Subcutaneous abdominal adipose tissue (tissue), 5 donors: ENCODE measurements at regions not wholly inside any gene's neighbourhood (a gene's known extent, or its start where the extent isn't known, plus 50 kb on each side); places are given as distances from the start of the nearest gene placed in this dataset.
"Not testable (repeated sequence)": the region's sequence is repeated elsewhere in the genome, so short reads cannot be mapped to it uniquely, and the experiment has no call there.

Source experiments
- H3K27ac ChIP-seq: one replicate; pipeline ENCODE4 v1.7.0; 2013; ENCODE audit warnings: low read depth, mild to moderate bottlenecking, inconsistent platforms, low read length, moderate library complexity
- H3K27me3 ChIP-seq, 5 donors: one replicate each; pipeline ENCODE4 v1.7.0; 2013; ENCODE audit warnings: low read length in 5 of 5, inconsistent platforms in 1 of 5; ENCODE audit not compliant: control insufficient read depth in 5 of 5, insufficient read depth in 4 of 5
- H3K36me3 ChIP-seq, 5 donors: one replicate each; pipeline ENCODE4 v1.7.0; 2013; ENCODE audit warnings: low read length in 5 of 5; ENCODE audit not compliant: control insufficient read depth in 5 of 5, insufficient read depth in 5 of 5
- H3K4me1 ChIP-seq, 5 donors: one replicate each; pipeline ENCODE4 v1.7.0; 2013; ENCODE audit warnings: low read length in 5 of 5, mild to moderate bottlenecking in 3 of 5, moderate library complexity in 1 of 5; ENCODE audit not compliant: control insufficient read depth in 5 of 5, insufficient read depth in 5 of 5
- H3K4me3 ChIP-seq, 5 donors: one replicate each; pipeline ENCODE4 v1.7.0; 2013; ENCODE audit warnings: low read length in 5 of 5, low read depth in 1 of 5
- H3K9ac ChIP-seq, 5 donors: one replicate each; pipeline ENCODE4 v1.7.0; 2013; ENCODE audit warnings: low read length in 5 of 5, mild to moderate bottlenecking in 4 of 5, moderate library complexity in 3 of 5
- H3K9me3 ChIP-seq, 5 donors: one replicate each; pipeline ENCODE4 v1.7.0; 2013; ENCODE audit warnings: low read length in 5 of 5; ENCODE audit not compliant: control insufficient read depth in 5 of 5
- donor health status: healthy.
- donor health status: healthy.
- donor health status: healthy.
- donor health status: healthy.
- donor health status: healthy.

- H3K27ac ChIP-seq, H3K9me3 ChIP-seq, H3K4me3 ChIP-seq, H3K4me1 ChIP-seq, H3K36me3 ChIP-seq, H3K27me3 ChIP-seq, H3K9ac ChIP-seq: not testable (repeated sequence)
These were observed 111.9 kb downstream of the LSMEM1 start for GRCh38 chr7:112592565-112593263.

DNA sequence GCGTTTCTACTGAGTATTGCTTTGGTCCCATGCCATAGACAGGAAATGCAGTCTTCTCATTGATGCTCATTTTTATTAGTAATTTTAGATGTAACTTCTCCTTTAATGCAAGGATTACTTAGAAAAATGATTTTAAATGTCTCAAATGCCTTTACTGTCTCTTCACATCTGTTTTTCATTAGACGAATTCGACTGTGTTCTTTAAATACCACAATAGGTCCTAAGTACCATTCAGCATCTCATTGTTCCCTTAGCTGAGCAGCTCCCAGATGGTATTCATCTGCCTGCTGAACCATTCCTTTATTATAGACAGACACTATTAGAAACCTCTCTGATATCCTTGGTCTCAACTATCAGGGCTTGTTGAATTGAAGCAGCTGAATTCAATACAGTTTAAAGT lies 113.6 kb downstream of the LSMEM1 start:
- H3K4me1 ChIP-seq, result peaks cover 0 to 9% (median 0%) of the 10 kb centered on the region in 5 donors
- H3K27ac ChIP-seq, result no peak overlapping the region
- no peaks in the 10 kb centered on the region for H3K9me3 ChIP-seq
- H3K27me3 ChIP-seq, result no peaks in the 10 kb centered on the region
- H3K4me3 ChIP-seq, result no peak overlapping the region
- no peaks in the 10 kb centered on the region for H3K36me3 ChIP-seq
- no peak overlapping the region for H3K9ac ChIP-seq

DNA sequence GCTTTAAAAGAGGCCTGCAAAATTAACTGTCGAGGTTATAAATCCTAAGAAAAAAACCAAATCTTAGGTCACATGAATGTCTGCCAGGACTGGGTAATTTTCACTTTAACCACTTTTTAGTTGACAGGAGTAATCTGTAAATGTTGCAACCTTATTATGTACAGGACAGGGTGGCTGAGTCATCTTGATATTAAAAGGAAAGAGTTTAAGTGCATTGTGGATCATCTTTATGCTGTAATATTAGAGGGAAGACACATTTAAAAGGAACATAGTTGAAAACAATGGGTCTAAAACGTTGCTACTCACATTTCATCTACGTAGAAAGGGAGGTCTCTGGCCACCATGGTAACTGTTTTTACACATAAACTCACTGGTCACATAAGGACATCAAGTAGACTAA lies 115.5 kb downstream of the LSMEM1 start:
- Histone ChIP-seq H3K27ac (no peak overlapping the region), H3K36me3 (no peaks in the 10 kb centered on the region), H3K9ac (no peak overlapping the region)

DNA sequence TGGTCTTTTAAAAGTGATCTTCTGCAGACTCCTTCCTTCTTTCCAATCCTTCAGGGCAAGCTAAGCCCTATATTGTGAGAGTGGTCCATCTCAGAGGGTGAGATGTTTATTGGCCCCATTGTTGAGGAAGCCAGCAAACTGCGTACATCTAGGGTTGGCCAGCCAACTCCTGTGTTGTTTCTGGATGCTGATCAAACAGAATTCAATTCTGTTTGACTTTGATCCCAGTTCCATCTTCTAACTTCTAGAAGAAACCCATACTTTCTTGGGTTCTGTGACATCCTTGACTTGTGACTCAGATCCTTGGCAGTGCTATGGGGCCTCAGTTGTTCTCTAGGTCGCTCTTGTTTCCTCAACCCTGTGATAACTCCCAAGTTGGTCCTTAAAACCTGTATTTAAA lies 116.2 kb downstream of the LSMEM1 start:
- Histone ChIP-seq H3K36me3 (no peaks in the 10 kb centered on the region), H3K9ac (no peak overlapping the region), H3K9me3 (no peaks in the 10 kb centered on the region), H3K4me1 (peaks cover 0 to 9% (median 0%) of the 10 kb centered on the region in 5 donors), H3K27me3 (no peaks in the 10 kb centered on the region), H3K27ac (no peak overlapping the region), H3K4me3 (no peak overlapping the region)

More for the DNA sequence above, 115.5 kb downstream of the LSMEM1 start:
- no peaks in the 10 kb centered on the region for H3K27me3 ChIP-seq
- no peak overlapping the region for H3K4me3 ChIP-seq
- no peaks in the 10 kb centered on the region for H3K9me3 ChIP-seq
- H3K4me1 ChIP-seq, result peaks cover 0 to 9% (median 0%) of the 10 kb centered on the region in 5 donors

- no peaks in the 10 kb centered on the region for H3K27me3 ChIP-seq
- H3K9ac ChIP-seq, result no peak overlapping the region
- H3K27ac ChIP-seq, result no peak overlapping the region
- no peaks in the 10 kb centered on the region for H3K4me1 ChIP-seq
- no peaks in the 10 kb centered on the region for H3K9me3 ChIP-seq
- no peaks in the 10 kb centered on the region for H3K36me3 ChIP-seq
- no peak overlapping the region for H3K4me3 ChIP-seq
These were observed 122.9 kb downstream of the LSMEM1 start for GRCh38 chr7:112603673-112604072.

DNA sequence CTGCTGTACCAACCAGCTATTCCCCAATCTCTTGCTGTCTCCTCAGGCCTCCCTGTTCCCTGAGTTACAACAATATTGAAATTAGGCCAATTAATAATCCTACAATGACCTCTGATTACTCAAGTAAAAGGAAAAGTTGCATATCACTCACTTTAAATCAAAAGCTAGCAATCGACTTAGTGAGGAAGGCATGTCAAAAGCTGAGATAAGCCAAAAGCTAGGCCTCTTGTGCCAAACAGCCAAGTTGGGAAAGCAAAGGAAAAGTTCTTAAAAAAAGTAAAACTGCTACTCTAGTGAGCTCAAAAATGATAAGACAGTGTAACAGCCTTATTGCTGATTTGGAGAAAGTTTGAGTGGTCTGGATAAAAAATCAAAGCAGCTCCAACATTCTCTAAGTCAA lies 129.8 kb downstream of the LSMEM1 start:
- Histone ChIP-seq H3K9ac (no peak overlapping the region), H3K27me3 (no peaks in the 10 kb centered on the region), H3K27ac (no peak overlapping the region), H3K9me3 (no peaks in the 10 kb centered on the region), H3K4me1 (peaks cover 0 to 9% (median 0%) of the 10 kb centered on the region in 5 donors), H3K36me3 (no peaks in the 10 kb centered on the region), H3K4me3 (no peak overlapping the region)

- no peak overlapping the region for H3K9ac ChIP-seq
These were observed 134.9 kb downstream of the LSMEM1 start for GRCh38 chr7:112615701-112616100.

GRCh38 chr7:112616295-112616694 lies 135.5 kb downstream of the LSMEM1 start:
- no peaks in the 10 kb centered on the region for H3K4me1 ChIP-seq
- no peak overlapping the region for H3K27ac ChIP-seq
- no peaks in the 10 kb centered on the region for H3K27me3 ChIP-seq
- no peaks in the 10 kb centered on the region for H3K9me3 ChIP-seq
- no peak overlapping the region for H3K9ac ChIP-seq
- no peak overlapping the region for H3K4me3 ChIP-seq
- H3K36me3 ChIP-seq, result no peaks in the 10 kb centered on the region

More at GRCh38 chr7:112615701-112616100, 134.9 kb downstream of the LSMEM1 start:
- Histone ChIP-seq H3K27ac (no peak overlapping the region), H3K36me3 (no peaks in the 10 kb centered on the region), H3K9me3 (no peaks in the 10 kb centered on the region), H3K4me3 (no peak overlapping the region), H3K4me1 (peaks cover 0 to 5% (median 0%) of the 10 kb centered on the region in 5 donors), H3K27me3 (no peaks in the 10 kb centered on the region)

- Histone ChIP-seq H3K9ac (no peak overlapping the region), H3K36me3 (no peaks in the 10 kb centered on the region), H3K9me3 (no peaks in the 10 kb centered on the region), H3K4me1 (no peaks in the 10 kb centered on the region), H3K4me3 (no peak overlapping the region), H3K27me3 (no peaks in the 10 kb centered on the region), H3K27ac (no peak overlapping the region)
These were observed 138.6 kb downstream of the LSMEM1 start for GRCh38 chr7:112619343-112619742.

DNA sequence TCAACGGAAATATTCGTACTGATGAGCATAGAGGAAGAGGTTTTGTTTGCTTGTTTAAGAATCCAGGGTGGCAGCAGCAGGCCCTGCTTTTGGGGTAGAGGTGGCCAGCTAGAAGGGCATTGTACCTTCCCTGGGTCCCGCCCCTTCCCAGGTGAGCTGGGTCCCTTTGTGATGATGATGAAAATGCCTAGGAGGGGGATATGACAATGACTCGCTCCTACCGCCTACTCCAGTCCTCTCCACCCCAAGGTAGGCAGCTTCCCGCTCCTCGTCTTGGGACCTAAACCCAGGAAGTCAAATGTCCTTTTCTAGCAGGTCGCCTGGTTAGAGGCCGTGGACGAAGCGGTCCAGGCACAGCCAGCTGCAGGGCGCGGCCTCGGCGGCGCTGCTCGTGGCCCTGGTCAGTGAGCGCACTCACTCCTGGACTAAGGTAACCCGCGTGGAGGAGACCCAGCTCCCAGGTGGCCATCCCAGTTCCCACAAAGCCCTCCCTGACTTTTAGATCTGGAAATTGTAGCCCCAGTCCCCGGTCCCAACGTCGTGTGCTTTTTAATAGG lies 141.4 kb downstream of the LSMEM1 start:
- Histone ChIP-seq H3K36me3 (no peaks in the 10 kb centered on the region), H3K27ac (no peak overlapping the region), H3K9ac (no peak overlapping the region), H3K9me3 (peaks cover 0 to 3% (median 0%) of the 10 kb centered on the region in 5 donors), H3K4me3 (no peak overlapping the region), H3K4me1 (no peaks in the 10 kb centered on the region), H3K27me3 (no peaks in the 10 kb centered on the region)
